PC-3 (cell line): ENCODE measurements at regions not wholly inside any gene's neighbourhood (a gene's known extent, or its start where the extent isn't known, plus 50 kb on each side); places are given as distances from the start of the nearest gene placed in this dataset.
A peak's percentile ranks its signal among the peaks of the same experiment; 100 is the strongest.

Experiments used
- ATAC-seq: fragments of 200-7000 bp; cut with Tn5 transposase; 2 replicates; pipeline ENCODE4 v1.9.1; 2020; ENCODE audit warnings: mild to moderate bottlenecking, moderate library complexity
- BruUV-seq: library from RNA; stranded (reverse); fragments of 400-500 nt; replicated peaks from 2 replicates; lab custom pipeline; 2021; lab: Mats Ljungman, UMichigan
- CTCF ChIA-PET: fragments of 300-600 bp; sonication (Branson Sonifier 250); formaldehyde crosslinking; loops from one replicate; lab custom pipeline; 2022; ENCODE audit warnings: antibody characterized with exemption; lab: Charles Lee
- POLR2A ChIA-PET: fragments of 300-600 bp; sonication (Branson Sonifier 250); formaldehyde crosslinking; loops from one replicate; lab custom pipeline; 2022; ENCODE audit warnings: antibody characterized with exemption; ENCODE audit not compliant: unreplicated experiment; lab: Charles Lee
- DNase-seq: peaks from one replicate; pipeline ENCODE4 v3.0.0-alpha.2; 2015
- H2AFZ ChIP-seq: fragments of 300-600 bp; sonication (generic); 2 replicates; pipeline ENCODE4 v1.6.0; 2016; ENCODE audit warnings: antibody characterized with exemption, low read length
- H3F3A ChIP-seq: fragments of 300-600 bp; sonication (generic); one replicate; pipeline ENCODE4 v1.6.0; 2017; ENCODE audit warnings: antibody characterized with exemption, low read length, control low read depth, mild to moderate bottlenecking; ENCODE audit not compliant: unreplicated experiment
- H3K27ac ChIP-seq: fragments of 300-600 bp; sonication (generic); 2 replicates; pipeline ENCODE4 v1.5.1; 2016; ENCODE audit warnings: mild to moderate bottlenecking, low read length
- H3K27me3 ChIP-seq: fragments of 300-600 bp; sonication (generic); 2 replicates; pipeline ENCODE4 v1.6.1; 2016; ENCODE audit warnings: low read length, mixed read lengths
- H3K36me3 ChIP-seq: fragments of 300-600 bp; sonication (generic); 2 replicates; pipeline ENCODE4 v1.6.1; 2016; ENCODE audit warnings: low read depth, mixed run types, low read length, mixed read lengths
- H3K4me1 ChIP-seq: fragments of 300-600 bp; sonication (generic); 2 replicates; pipeline ENCODE4 v1.5.1; 2016; ENCODE audit warnings: low read length; ENCODE audit not compliant: insufficient read depth
- H3K4me2 ChIP-seq: fragments of 300-600 bp; sonication (generic); 2 replicates; pipeline ENCODE4 v1.6.0; 2016; ENCODE audit warnings: low read length
- H3K4me3 ChIP-seq: fragments of 300-600 bp; sonication (generic); 2 replicates; pipeline ENCODE4 v1.5.1; 2016; ENCODE audit warnings: mild to moderate bottlenecking, low read length, mixed read lengths
- H3K79me2 ChIP-seq: fragments of 300-600 bp; sonication (generic); 2 replicates; pipeline ENCODE4 v1.6.1; 2017; ENCODE audit warnings: low read length, mixed read lengths
- H3K9ac ChIP-seq: fragments of 300-600 bp; sonication (generic); 2 replicates; pipeline ENCODE4 v1.6.0; 2016; ENCODE audit warnings: mild to moderate bottlenecking, low read length
- H3K9me2 ChIP-seq: fragments of 300-600 bp; sonication (generic); replicated peaks from 2 replicates; pipeline ENCODE4 v1.6.1; 2016; ENCODE audit warnings: mixed run types, low read length, mixed read lengths
- H3K9me3 ChIP-seq: fragments of 300-600 bp; sonication (generic); 2 replicates; pipeline ENCODE4 v1.6.1; 2016; ENCODE audit warnings: low read length, mixed read lengths
- H4K20me1 ChIP-seq: fragments of 300-600 bp; sonication (generic); 2 replicates; pipeline ENCODE4 v1.6.1; 2016; ENCODE audit warnings: low read length, mixed read lengths
- EZH2 ChIP-seq: fragments of 300-600 bp; sonication (generic); IDR thresholded peaks from one replicate; pipeline ENCODE4 v1.6.1; 2017; ENCODE audit warnings: antibody characterized with exemption, mild to moderate bottlenecking, low read length; ENCODE audit not compliant: unreplicated experiment
- EZH2phosphoT487 ChIP-seq: fragments of 300-600 bp; sonication (generic); IDR thresholded peaks from 2 replicates; pipeline ENCODE4 v1.6.1; 2018; ENCODE audit warnings: mild to moderate bottlenecking, antibody characterized with exemption, low read length, borderline replicate concordance
- intact Hi-C: fragments of 100-400 bp; cut with micrococcal nuclease; formaldehyde crosslinking; loops from 2 replicates; pipeline ENCODE4 v1.9.0; 2023
- TF ChIP-seq, protein P1 (sequence below): fragments of 300-600 bp; sonication (generic); conservative IDR thresholded peaks from 2 replicates; pipeline ENCODE4 v1.5.1; 2017; ENCODE audit warnings: antibody characterized with exemption, low read depth, mild to moderate bottlenecking, low read length

DNA sequence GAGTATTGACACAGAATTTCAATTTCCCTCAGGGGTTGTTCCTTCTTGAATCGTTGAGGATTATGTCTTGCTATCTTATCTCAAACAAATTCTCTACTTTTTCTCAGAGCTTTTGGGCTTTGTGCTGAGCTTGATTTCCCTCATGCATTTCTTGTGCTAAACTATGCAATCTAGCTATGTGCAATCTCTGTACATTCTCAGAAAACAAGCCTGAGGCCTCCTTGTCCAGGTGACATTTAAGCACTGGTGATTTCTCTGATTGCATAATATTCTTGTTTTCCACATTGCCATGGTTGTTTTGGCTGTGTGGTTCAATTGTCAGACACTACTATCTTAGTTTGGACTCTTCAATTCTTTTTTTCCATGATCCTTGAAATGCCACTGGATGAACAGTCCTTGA lies 81.2 kb upstream of the MAN1A1 start:
- Histone ChIP-seq H3K9me3 (no peaks in the 10 kb centered on the region), H3K9ac (no peak overlapping the region), H3K9me2 (no peaks in the 10 kb centered on the region), H3K79me2 (no peaks in the 10 kb centered on the region), H3K4me2 (no peak overlapping the region), H3K27ac (no peak overlapping the region), H2AFZ (no peak overlapping the region), H3K4me1 (no peaks in the 10 kb centered on the region), H3F3A (no peaks in the 10 kb centered on the region), H3K4me3 (no peak overlapping the region), H3K27me3 (no peaks in the 10 kb centered on the region), H3K36me3 (no peaks in the 10 kb centered on the region), H4K20me1 (no peaks in the 10 kb centered on the region)
- CTCF ChIA-PET, result no interaction called here
- BruUV-seq, result no TSS peak
- intact Hi-C loops, result no loop called here
- TF ChIP-seq EZH2phosphoT487, result no peak
- TF ChIP-seq EZH2, result no peak
- TF ChIP-seq, protein P1, sequence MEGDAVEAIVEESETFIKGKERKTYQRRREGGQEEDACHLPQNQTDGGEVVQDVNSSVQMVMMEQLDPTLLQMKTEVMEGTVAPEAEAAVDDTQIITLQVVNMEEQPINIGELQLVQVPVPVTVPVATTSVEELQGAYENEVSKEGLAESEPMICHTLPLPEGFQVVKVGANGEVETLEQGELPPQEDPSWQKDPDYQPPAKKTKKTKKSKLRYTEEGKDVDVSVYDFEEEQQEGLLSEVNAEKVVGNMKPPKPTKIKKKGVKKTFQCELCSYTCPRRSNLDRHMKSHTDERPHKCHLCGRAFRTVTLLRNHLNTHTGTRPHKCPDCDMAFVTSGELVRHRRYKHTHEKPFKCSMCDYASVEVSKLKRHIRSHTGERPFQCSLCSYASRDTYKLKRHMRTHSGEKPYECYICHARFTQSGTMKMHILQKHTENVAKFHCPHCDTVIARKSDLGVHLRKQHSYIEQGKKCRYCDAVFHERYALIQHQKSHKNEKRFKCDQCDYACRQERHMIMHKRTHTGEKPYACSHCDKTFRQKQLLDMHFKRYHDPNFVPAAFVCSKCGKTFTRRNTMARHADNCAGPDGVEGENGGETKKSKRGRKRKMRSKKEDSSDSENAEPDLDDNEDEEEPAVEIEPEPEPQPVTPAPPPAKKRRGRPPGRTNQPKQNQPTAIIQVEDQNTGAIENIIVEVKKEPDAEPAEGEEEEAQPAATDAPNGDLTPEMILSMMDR, result no peak
- ATAC-seq (no peak), DNase-seq (no peak)
- POLR2A ChIA-PET, result no interaction called here

DNA sequence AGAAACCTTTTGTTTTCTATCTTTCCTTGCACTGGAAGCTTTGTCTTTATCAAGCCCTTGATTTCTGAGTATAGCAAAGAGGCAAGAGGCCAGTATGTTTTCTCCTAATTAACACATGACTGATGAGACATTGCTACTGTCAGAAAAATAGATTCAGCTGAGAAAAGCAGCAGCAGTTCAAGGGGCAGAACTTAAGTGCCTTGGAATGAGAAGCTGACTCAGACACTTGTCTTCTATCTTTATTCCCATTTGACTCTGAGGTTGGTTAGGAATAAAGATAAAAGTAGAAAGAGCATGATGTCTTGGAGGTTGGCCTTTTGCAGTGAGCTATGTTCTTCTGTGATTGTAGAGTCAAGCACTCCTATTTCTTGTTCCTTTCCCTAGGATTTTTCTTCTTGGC lies 79.1 kb upstream of the MAN1A1 start:
- ChIA-PET CTCF (no interaction called here), POLR2A (no interaction called here)
- no peak for DNase-seq
- Histone ChIP-seq H3K9ac (no peak overlapping the region), H3K36me3 (no peaks in the 10 kb centered on the region), H3F3A (no peaks in the 10 kb centered on the region), H3K27me3 (no peaks in the 10 kb centered on the region), H4K20me1 (no peaks in the 10 kb centered on the region), H3K4me3 (no peak overlapping the region), H3K4me2 (no peak overlapping the region), H2AFZ (no peak overlapping the region), H3K9me3 (no peaks in the 10 kb centered on the region), H3K79me2 (no peaks in the 10 kb centered on the region), H3K9me2 (no peaks in the 10 kb centered on the region), H3K27ac (no peak overlapping the region), H3K4me1 (no peaks in the 10 kb centered on the region)
- TF ChIP-seq EZH2 (no peak), EZH2phosphoT487 (no peak)
- TF ChIP-seq, protein P1, result no peak
- BruUV-seq, result no TSS peak
- intact Hi-C loops, result no loop called here
- no peak for ATAC-seq

DNA sequence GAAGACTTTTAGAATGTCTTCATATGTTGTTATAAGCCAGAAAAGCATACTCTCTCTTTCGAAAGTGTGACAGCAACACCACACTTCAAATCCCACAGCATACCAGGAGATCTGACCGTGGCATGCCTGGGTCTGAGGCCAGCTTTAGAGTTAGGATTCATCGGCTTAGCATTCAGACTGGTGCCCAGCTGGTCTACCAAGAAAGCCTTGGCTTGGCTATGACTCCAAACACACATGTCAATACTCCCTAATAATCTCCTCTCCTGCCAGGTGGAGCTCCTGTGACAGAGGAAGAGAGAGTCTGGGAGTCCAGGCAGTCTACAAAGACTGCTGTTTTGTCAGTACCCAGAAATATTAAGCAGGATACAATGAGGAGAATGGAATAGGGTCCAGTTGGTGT lies 77.1 kb upstream of the MAN1A1 start:
- Histone ChIP-seq H2AFZ (no peak overlapping the region), H3K9me2 (no peaks in the 10 kb centered on the region), H3K79me2 (no peaks in the 10 kb centered on the region), H3K36me3 (no peaks in the 10 kb centered on the region), H3K9ac (no peak overlapping the region), H3K4me1 (no peaks in the 10 kb centered on the region), H4K20me1 (no peaks in the 10 kb centered on the region), H3K4me2 (no peak overlapping the region), H3K27me3 (no peaks in the 10 kb centered on the region), H3K9me3 (no peaks in the 10 kb centered on the region), H3F3A (no peaks in the 10 kb centered on the region), H3K27ac (no peak overlapping the region), H3K4me3 (no peak overlapping the region)
- ChIA-PET CTCF (no interaction called here), POLR2A (no interaction called here)
- DNase-seq (peak; percentile 5), ATAC-seq (no peak)
- TF ChIP-seq, protein P1, result no peak
- TF ChIP-seq EZH2phosphoT487, result no peak
- no peak for TF ChIP-seq EZH2
- intact Hi-C loops, result no loop called here
- BruUV-seq, result no TSS peak
